ENCODE measurements at regions not wholly inside any gene's neighbourhood (a gene's known extent, or its start where the extent isn't known, plus 50 kb on each side); places are given as distances from the start of the nearest gene placed in this dataset.

DNA sequence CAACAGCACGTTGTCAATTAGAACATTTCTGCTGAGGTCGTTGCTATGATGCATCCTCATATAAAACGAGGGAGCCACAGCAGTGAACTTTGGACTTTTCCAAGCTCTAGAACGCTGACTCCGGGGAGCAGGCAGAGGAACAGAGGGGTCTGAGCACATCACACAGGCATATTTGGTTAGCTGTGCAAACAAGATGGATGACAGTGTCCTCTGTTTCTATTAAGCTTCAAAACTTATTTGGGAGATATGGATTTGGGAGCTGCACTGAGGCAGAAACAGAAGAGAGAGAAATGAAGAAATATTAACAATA, 278.0 kb upstream of the TBL1XR1 start:
- H3K9me3 Mint-ChIP-seq (ENCODE audit: unreplicated experiment) = no peaks in the 10 kb centered on the region
- no peaks in the 10 kb centered on the region for H3K27me3 ChIP-seq (replicated peaks; ENCODE audit: control insufficient read depth, insufficient read depth, low read length)
- 0 out of 2 replicates have a peak, but pooled peaks cover 13% of the 10 kb centered on the region for H3K4me1 ChIP-seq
- ChIA-PET CTCF (no interaction called here), POLR2A (no interaction called here)
- no peak overlapping the region for H3K27ac Mint-ChIP-seq (ENCODE audit: unreplicated experiment)
- no peaks in the 10 kb centered on the region for H3K36me3 Mint-ChIP-seq (ENCODE audit: insufficient read depth, unreplicated experiment)
- H3K4me3 Mint-ChIP-seq (ENCODE audit: unreplicated experiment) = no peak overlapping the region
- no peaks in the 10 kb centered on the region for H3K9me3 ChIP-seq
- H3K4me1 Mint-ChIP-seq (ENCODE audit: low read depth, unreplicated experiment) = peaks cover 11% of the 10 kb centered on the region
- BruUV-seq (replicated peaks) = no TSS peak
- intact Hi-C loops (cut with micrococcal nuclease; ENCODE audit: unreplicated experiment) = no loop called here
- no peaks in the 10 kb centered on the region for H3K36me3 ChIP-seq (ENCODE audit: control insufficient read depth, insufficient read depth, low read length)
- H3K4me3 ChIP-seq (ENCODE audit: low read depth, low read length) = no peak overlapping the region
- no peak for TF ChIP-seq CTCF (IDR thresholded peaks at IDR 0.05; ENCODE audit: insufficient read depth in 1 of 2, low read depth in 1 of 2, low read length in 1 of 2, severe bottlenecking in 1 of 2, unreplicated experiment in 1 of 2)
- H3K27me3 Mint-ChIP-seq (ENCODE audit: insufficient read depth, unreplicated experiment) = no peaks in the 10 kb centered on the region
- DNase-seq = no peak

GRCh38 chr3:177476495-177476894, 279.2 kb upstream of the TBL1XR1 start:
- Mint-ChIP-seq H3K4me3 (ENCODE audit: unreplicated experiment) (no peak overlapping the region), H3K27me3 (ENCODE audit: insufficient read depth, unreplicated experiment) (no peaks in the 10 kb centered on the region), H3K9me3 (ENCODE audit: unreplicated experiment) (no peaks in the 10 kb centered on the region), H3K27ac (ENCODE audit: unreplicated experiment) (no peak overlapping the region), H3K36me3 (ENCODE audit: insufficient read depth, unreplicated experiment) (no peaks in the 10 kb centered on the region), H3K4me1 (ENCODE audit: low read depth, unreplicated experiment) (peaks cover 11% of the 10 kb centered on the region)
- TF ChIP-seq CTCF (IDR thresholded peaks at IDR 0.05; ENCODE audit: insufficient read depth in 1 of 2, low read depth in 1 of 2, low read length in 1 of 2, severe bottlenecking in 1 of 2, unreplicated experiment in 1 of 2) = no peak
- no peak for DNase-seq
- H3K27me3 ChIP-seq (replicated peaks; ENCODE audit: control insufficient read depth, insufficient read depth, low read length) = no peaks in the 10 kb centered on the region
- no peaks in the 10 kb centered on the region for H3K36me3 ChIP-seq (ENCODE audit: control insufficient read depth, insufficient read depth, low read length)
- H3K9me3 ChIP-seq = no peaks in the 10 kb centered on the region
- H3K4me3 ChIP-seq (ENCODE audit: low read depth, low read length) = no peak overlapping the region
- H3K4me1 ChIP-seq = 0 out of 2 replicates have a peak, but pooled peaks cover 13% of the 10 kb centered on the region
- CTCF ChIA-PET = no interaction called here
- intact Hi-C loops (cut with micrococcal nuclease; ENCODE audit: unreplicated experiment) = no loop called here
- POLR2A ChIA-PET = no interaction called here
- BruUV-seq (replicated peaks) = no TSS peak

DNA sequence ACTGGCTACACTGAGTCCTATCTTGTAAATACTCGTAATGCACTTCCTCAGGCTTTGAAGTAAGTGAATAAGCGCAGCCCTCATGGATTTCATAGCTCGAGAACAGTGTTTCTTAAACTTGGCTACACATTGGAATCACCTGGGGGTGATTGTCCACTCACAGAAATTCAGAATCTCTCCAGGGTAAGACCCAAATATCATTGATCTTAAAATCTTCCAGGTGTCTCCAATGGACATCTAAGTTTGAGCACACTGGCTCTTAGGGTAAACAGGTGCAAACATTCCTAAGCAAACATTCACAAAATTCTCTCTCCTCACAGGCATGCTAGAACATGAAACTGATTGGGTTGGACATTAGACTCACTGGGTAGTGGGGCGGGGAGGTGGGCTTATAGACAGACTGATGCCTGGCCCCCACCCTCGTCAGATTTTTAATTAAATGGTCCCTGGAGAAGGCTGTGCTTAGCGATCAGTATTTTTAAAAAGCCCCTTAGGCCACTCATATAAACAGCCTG, 279.7 kb upstream of the TBL1XR1 start:
- no peaks in the 10 kb centered on the region for H3K27me3 Mint-ChIP-seq (ENCODE audit: insufficient read depth, unreplicated experiment)
- no TSS peak for BruUV-seq (replicated peaks)

More for the DNA sequence above, 279.7 kb upstream of the TBL1XR1 start:
- peaks cover 11% of the 10 kb centered on the region for H3K4me1 Mint-ChIP-seq (ENCODE audit: low read depth, unreplicated experiment)
- ChIA-PET CTCF (no interaction called here), POLR2A (no interaction called here)
- H3K4me3 Mint-ChIP-seq (ENCODE audit: unreplicated experiment) = no peak overlapping the region
- no peaks in the 10 kb centered on the region for H3K9me3 ChIP-seq
- H3K9me3 Mint-ChIP-seq (ENCODE audit: unreplicated experiment) = no peaks in the 10 kb centered on the region
- no peak for TF ChIP-seq CTCF (IDR thresholded peaks at IDR 0.05; ENCODE audit: insufficient read depth in 1 of 2, low read depth in 1 of 2, low read length in 1 of 2, severe bottlenecking in 1 of 2, unreplicated experiment in 1 of 2)
- H3K36me3 ChIP-seq (ENCODE audit: control insufficient read depth, insufficient read depth, low read length) = no peaks in the 10 kb centered on the region
- intact Hi-C loops (cut with micrococcal nuclease; ENCODE audit: unreplicated experiment) = no loop called here
- H3K4me1 ChIP-seq = 0 out of 2 replicates have a peak, but pooled peaks cover 13% of the 10 kb centered on the region
- DNase-seq = no peak
- no peaks in the 10 kb centered on the region for H3K36me3 Mint-ChIP-seq (ENCODE audit: insufficient read depth, unreplicated experiment)
- no peaks in the 10 kb centered on the region for H3K27me3 ChIP-seq (replicated peaks; ENCODE audit: control insufficient read depth, insufficient read depth, low read length)
- no peak overlapping the region for H3K4me3 ChIP-seq (ENCODE audit: low read depth, low read length)
- H3K27ac Mint-ChIP-seq (ENCODE audit: unreplicated experiment) = no peak overlapping the region

All from Caco-2 (cell line).